NK-92 (cell line): ENCODE measurements at regions not wholly inside any gene's neighbourhood (a gene's known extent, or its start where the extent isn't known, plus 50 kb on each side); places are given as distances from the start of the nearest gene placed in this dataset.
"Not testable (repeated sequence)": the region's sequence is repeated elsewhere in the genome, so short reads cannot be mapped to it uniquely, and the experiment has no call there.

Experiments used
- DNase-seq: peaks from one replicate; lab custom pipeline; 2025; ENCODE audit not compliant: unreplicated experiment; lab: John Stamatoyannopoulos, UW

DNA sequence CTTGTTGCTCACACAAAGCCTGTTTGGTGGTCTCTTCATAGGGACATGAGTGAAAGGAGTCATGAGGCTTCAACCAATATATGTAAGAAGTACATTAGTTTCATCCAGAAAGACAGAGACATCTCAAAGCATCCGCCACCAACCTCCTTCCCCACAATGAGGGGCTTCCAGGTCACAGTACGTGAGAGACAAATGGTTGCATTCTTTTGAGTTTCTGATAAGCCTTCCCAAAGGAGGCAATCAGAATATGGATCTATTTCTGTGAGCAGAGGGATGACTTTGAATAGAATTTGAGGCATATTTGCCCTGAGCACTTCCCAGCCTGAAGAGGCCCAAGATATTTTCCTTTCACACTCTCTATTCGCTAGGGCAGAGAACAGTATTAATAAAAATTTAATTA, 931.1 kb downstream of the FAM181B start:
- DNase-seq: no peak

GRCh38 chr11:81792416-81792815, 941.2 kb downstream of the FAM181B start:
- no peak for DNase-seq

DNA sequence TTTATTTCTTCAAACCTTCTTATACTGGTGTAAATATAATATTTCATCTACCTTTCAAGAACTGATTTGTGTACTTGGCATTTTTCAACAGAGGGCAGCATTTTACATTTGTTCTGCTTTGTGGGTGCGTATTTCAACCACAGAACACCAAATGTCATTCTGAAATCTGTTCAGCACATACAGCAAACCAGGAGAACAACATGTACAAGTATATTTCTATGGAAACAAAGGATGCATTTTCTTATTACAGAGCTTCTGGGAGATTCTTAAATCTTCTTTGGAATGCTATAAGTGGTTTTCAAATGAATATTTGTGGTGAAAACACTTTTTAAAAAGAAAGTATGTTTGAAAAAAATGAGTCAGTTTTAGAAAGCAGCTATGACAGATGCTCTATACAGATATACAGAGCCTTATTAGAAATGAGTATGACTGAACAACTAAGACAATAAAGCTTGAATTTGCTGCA, 946.0 kb downstream of the FAM181B start:
- DNase-seq: no peak

DNA sequence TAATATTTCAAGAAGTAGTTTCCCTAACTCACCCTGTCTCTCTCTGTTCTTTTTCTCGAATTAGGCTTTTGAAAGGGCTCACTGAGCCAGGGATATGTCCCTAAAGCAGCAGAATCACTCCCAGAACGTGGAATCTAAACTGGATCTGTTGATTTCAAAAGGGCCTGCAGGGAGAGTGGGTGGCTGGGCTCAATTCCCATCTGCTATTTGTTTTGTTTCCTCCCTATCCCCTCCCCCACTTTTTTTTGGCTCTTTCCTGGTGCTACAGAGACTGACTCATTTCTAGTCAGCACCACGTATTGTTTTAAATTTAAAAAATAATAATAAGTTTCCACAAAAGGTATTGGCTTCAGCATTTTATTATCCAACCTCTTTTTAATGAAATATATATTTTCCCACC, 961.5 kb downstream of the FAM181B start:
- DNase-seq: no peak

GRCh38 chr11:81769906-81770305, 963.8 kb downstream of the FAM181B start:
- not testable (repeated sequence) for DNase-seq

DNA sequence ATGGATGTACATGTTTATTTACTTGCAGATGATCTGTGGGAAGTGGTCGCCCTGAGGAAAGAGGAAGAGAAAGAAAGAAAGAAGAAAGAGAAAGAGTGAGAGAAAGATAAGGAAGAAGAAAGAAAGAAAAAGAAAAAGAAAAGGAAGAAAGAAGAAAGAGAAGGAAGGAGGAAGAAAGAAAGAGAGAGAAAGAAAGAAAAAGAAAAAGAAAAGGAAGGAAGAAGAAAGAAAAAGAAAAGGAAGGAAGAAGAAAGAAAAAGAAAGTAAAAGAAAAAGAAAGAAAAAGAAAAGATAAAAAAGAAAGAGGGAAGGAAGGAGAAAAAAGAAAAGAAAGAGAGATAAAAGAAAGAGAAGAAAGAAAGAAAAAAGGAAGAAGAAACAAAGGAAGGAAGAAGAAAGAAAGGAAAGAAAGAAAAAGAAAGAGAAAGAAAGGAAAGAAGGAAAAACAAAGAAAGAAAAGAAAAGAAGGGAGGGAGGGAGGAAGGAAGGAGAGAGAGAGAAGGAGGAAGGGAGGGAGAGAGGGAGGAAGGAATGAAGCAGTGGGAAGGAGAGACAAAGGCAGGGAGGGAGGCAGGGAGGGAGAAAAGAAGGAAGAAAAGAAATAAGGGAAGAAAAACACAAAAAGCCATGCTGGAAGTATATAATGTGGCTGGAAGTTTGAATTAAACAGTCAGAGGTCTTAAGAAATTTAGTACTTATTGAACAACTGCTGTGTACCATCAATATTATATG, 976.6 kb downstream of the FAM181B start:
- no peak for DNase-seq

GRCh38 chr11:81749245-81749644, 984.4 kb downstream of the FAM181B start:
- no peak for DNase-seq

GRCh38 chr11:81744336-81745116, 989.1 kb downstream of the FAM181B start:
- DNase-seq: no peak

DNA sequence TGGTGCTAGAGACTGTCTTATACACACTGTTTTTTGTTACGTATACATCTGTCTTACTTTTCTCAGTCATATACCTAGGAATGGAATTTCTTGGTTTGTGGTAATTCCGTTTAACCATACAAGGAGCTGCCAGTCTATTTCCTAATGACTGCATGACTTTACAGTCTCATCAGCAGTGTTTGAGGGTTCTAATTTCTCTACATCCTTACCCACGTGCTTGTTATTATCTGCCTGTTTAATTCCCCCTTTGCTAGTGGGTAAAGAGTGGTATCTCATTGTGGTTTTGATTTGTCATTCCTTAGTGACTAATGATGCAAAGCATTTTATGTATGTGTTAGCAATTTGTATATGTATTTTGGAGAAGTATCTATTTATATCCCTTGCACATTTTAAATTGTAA, 1008.0 kb downstream of the FAM181B start:
- DNase-seq: no peak

GRCh38 chr11:81717695-81718094, 1016.0 kb downstream of the FAM181B start:
- DNase-seq: no peak

DNA sequence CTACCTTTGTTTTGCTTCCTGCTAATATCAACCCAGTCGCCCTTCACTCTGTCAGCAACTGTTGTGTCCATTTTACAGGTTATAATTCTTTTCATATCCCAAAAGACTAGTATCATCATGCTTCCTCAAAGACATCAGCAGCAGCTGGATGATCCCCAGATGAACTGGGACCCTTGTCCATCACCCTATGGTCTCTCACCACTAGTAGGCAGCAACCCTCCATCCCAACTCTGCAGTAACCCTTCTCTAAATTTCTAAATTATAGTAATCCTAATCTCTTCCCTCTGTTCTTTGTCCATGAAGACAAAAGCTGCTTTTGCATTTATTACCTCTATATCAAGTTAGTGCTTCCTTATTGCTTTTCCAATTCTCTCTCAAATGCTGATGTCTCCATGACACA, 1025.8 kb downstream of the FAM181B start:
- DNase-seq: no peak

DNA sequence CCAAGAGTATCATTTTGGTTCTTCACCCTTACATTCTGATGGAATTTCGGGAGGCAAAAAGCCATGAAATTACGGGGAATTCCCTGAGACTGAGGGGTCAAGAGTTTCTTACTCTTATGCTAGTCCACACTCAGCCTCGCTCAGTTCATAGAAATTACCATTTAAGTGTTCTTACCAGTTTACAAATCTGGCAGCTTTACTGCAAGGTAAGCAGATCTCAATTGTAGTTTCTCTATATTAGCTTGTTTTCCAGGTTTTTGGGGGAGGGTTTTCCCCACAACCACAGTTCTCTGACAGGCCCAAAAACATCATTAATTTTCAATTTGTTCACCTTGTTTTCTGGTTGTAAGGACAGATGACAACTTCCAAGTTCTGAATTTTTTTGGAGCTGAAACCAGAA, 1028.4 kb downstream of the FAM181B start:
- no peak for DNase-seq

- DNase-seq: no peak
Observed at GRCh38 chr11:81700076-81700475, 1033.6 kb downstream of the FAM181B start.

DNA sequence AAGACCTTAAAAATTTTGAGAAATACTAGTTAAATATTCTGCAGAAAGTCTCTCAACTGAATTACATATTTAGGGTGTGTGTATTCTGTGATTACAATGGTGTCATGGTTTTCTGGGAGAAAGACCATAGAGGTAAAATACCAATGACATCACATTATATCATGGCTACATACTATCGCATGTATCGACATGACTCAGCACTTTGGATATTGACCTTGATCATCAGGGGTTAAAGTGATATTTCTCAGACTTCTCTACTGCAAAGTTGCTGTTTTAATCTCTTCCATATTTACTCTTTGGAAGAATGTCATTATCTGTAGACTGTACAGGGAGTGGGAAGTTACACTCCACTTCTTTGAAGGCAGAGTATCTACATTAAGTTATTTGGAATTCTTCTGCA, 1046.6 kb downstream of the FAM181B start:
- no peak for DNase-seq

DNA sequence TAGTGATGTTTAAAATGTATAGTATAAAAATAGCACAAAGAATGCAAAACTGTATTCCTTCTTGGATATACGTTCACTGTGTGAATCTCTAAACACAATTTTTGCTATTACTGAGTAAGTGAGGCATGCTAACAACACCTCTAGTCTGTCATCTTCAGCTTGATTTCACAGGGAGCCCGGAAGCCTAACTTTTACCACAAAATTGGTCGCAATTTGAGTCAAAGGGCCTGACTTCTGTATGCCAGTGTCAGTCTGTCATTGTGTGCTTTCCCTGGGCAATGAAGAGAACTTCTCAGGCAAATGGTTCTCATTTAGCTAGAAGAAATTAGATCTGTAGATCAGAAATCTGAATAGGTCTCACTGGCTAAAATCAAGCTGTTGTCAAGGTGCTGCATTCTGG, 1059.5 kb downstream of the FAM181B start:
- DNase-seq: no peak

- no peak for DNase-seq
Observed at GRCh38 chr11:81673001-81673400, 1060.7 kb downstream of the FAM181B start.

DNA sequence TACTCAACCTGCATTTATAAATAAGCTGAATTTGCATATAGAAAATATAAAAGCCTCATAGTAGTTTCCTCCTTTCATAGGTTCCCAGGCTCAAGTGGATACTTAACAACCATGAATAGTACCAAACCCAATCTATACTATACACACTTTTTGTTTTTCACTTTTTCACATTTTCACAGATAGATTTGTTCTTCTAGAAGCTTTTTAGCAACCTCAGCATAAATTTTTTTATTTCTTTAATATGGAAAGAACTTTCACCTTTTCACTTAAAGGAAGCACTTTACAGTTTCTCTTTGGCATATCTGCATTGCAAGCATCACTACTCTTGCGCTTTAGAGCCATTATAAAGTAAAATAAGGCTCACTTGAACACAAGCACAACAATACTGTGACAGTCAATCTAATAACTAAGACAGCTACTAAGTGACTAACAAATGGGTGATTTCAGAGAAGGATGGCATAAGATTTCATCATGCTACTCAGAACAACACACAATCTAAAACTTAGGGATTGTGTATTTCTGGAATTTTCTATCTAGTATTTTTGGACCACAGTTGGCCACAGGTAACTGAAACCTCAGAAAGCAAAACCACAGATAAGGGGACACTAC, 1063.6 kb downstream of the FAM181B start:
- DNase-seq: no peak

- DNase-seq: no peak
Observed at GRCh38 chr11:81658722-81659121, 1074.9 kb downstream of the FAM181B start.

GRCh38 chr11:81655351-81655750, 1078.3 kb downstream of the FAM181B start:
- DNase-seq: no peak

DNA sequence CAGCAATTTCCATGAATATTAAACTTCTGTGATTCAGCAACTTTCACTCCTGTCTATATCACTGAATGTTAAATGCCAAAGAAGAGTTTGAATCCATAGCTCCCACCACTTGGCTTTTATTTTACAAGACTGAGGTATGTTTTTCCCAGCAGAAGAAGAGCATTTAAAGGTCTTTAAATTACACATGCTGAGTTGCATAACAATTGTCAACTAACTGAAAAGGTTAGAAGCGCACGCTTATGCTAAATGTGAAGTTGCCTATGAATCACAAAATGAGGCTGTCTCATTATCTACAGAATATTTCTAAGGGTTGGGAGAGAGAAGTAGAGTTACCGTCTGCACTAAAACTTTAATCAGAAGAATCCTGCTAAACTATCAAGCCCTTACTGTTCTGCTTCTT, 1086.3 kb downstream of the FAM181B start:
- DNase-seq: no peak

DNA sequence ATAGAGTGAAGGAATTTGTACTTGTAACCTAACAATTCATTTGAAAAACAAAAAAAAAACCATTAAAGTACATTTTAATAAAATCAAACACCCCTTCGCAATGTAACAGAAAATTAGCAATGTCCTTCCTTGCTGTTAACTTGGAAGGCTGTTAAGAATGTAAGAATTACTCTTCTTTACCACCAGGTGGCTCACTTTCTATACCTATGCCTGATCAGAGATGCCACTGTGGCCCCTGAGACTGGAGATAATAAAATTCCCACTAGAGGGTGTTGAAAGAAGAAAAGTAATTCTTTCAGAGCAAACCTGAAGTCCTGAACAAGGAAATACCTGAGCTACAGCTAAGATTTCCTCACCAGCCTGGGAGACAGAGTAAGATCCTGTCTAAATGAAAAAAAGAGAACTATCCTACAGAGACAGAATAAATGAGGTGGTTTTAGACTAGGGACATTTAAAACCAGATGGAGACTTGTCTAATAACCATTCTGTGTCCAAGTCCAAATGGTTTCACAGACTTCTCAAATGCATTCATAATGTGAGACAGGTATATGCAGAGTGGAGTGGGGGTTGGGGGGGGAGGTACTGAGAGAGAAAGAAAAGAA, 1089.3 kb downstream of the FAM181B start:
- no peak for DNase-seq

DNA sequence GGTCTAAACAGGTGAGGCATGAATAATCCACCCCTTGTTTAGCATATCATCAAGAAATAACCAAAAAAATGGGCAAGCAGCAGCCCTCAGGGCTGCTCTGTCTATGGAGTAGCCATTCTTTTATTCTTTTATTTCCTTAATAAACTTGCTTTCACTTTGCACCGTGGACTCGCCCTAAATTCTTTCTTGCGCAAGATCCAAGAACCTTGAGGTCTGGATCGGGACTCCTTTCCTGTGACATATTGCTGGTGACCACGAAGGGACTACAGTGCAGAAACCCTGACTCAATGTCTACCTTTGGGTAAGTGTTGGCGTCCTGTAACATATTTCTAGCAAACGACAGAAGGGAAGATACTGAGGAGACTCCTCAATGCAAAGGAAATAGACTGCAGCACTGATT, 1099.2 kb downstream of the FAM181B start:
- DNase-seq: no peak
